ENCODE measurements at regions not wholly inside any gene's neighbourhood (a gene's known extent, or its start where the extent isn't known, plus 50 kb on each side); places are given as distances from the start of the nearest gene placed in this dataset.

DNA sequence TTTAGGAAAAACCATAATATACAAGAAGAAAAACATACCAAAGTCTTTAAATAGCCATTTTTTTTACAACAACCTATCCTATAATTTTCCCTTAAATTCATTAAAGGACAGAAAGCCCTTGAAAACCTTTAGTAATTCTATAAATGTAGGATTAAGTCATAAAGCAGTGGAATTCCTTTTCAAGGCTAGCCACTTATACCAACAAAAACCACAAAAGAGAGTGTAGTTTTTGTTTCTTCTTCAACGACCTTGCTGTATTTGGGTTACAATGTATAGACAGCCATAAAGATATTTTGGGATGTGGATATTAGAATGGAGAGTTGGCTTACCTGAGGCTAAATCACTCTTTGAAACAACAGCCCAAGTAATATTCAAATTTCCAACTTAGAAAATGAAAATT, 296.6 kb upstream of the CDIN1 start (continued):
- TF ChIP-seq, protein P1, sequence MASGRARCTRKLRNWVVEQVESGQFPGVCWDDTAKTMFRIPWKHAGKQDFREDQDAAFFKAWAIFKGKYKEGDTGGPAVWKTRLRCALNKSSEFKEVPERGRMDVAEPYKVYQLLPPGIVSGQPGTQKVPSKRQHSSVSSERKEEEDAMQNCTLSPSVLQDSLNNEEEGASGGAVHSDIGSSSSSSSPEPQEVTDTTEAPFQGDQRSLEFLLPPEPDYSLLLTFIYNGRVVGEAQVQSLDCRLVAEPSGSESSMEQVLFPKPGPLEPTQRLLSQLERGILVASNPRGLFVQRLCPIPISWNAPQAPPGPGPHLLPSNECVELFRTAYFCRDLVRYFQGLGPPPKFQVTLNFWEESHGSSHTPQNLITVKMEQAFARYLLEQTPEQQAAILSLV (CRISPR knock-in tag; IDR thresholded peaks at IDR 0.05; ENCODE audit: borderline replicate concordance), result no peak
- TF ChIP-seq GATAD2A (CRISPR knock-in tag; IDR thresholded peaks at IDR 0.05) (no peak), BORCS8-MEF2B (CRISPR knock-in tag; IDR thresholded peaks at IDR 0.05) (no peak), ZNF580 (CRISPR knock-in tag; IDR thresholded peaks at IDR 0.05; ENCODE audit: borderline replicate concordance, low read depth) (no peak), ZNF839 (CRISPR knock-in tag; IDR thresholded peaks at IDR 0.05; ENCODE audit: borderline replicate concordance) (no peak), RFX3 (CRISPR knock-in tag; IDR thresholded peaks at IDR 0.05) (no peak), TBL1XR1 (IDR thresholded peaks at IDR 0.05; ENCODE audit: borderline replicate concordance, low read length, partially characterized antibody) (no peak), TARDBP (CRISPR knock-in tag; IDR thresholded peaks at IDR 0.05) (no peak), ZNF737 (CRISPR knock-in tag; IDR thresholded peaks at IDR 0.05; ENCODE audit: borderline replicate concordance) (no peak), ZBTB3 (CRISPR knock-in tag; IDR thresholded peaks at IDR 0.05; ENCODE audit: borderline replicate concordance, low read depth) (no peak), ZBTB40 (IDR thresholded peaks at IDR 0.05) (no peak), ZBTB40 (CRISPR knock-in tag; IDR thresholded peaks at IDR 0.05) (no peak)
- TF ChIP-seq, protein P2, sequence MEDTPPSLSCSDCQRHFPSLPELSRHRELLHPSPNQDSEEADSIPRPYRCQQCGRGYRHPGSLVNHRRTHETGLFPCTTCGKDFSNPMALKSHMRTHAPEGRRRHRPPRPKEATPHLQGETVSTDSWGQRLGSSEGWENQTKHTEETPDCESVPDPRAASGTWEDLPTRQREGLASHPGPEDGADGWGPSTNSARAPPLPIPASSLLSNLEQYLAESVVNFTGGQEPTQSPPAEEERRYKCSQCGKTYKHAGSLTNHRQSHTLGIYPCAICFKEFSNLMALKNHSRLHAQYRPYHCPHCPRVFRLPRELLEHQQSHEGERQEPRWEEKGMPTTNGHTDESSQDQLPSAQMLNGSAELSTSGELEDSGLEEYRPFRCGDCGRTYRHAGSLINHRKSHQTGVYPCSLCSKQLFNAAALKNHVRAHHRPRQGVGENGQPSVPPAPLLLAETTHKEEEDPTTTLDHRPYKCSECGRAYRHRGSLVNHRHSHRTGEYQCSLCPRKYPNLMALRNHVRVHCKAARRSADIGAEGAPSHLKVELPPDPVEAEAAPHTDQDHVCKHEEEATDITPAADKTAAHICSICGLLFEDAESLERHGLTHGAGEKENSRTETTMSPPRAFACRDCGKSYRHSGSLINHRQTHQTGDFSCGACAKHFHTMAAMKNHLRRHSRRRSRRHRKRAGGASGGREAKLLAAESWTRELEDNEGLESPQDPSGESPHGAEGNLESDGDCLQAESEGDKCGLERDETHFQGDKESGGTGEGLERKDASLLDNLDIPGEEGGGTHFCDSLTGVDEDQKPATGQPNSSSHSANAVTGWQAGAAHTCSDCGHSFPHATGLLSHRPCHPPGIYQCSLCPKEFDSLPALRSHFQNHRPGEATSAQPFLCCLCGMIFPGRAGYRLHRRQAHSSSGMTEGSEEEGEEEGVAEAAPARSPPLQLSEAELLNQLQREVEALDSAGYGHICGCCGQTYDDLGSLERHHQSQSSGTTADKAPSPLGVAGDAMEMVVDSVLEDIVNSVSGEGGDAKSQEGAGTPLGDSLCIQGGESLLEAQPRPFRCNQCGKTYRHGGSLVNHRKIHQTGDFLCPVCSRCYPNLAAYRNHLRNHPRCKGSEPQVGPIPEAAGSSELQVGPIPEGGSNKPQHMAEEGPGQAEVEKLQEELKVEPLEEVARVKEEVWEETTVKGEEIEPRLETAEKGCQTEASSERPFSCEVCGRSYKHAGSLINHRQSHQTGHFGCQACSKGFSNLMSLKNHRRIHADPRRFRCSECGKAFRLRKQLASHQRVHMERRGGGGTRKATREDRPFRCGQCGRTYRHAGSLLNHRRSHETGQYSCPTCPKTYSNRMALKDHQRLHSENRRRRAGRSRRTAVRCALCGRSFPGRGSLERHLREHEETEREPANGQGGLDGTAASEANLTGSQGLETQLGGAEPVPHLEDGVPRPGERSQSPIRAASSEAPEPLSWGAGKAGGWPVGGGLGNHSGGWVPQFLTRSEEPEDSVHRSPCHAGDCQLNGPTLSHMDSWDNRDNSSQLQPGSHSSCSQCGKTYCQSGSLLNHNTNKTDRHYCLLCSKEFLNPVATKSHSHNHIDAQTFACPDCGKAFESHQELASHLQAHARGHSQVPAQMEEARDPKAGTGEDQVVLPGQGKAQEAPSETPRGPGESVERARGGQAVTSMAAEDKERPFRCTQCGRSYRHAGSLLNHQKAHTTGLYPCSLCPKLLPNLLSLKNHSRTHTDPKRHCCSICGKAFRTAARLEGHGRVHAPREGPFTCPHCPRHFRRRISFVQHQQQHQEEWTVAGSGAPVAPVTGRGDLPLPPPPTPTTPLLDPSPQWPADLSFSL (CRISPR knock-in tag; IDR thresholded peaks at IDR 0.05), result no peak

Measured in HepG2 (cell line).